Activated T-helper 17 cell treated with anti-CD3 and anti-CD28 coated beads, Interleukin-2, amount 50 U/mL, for 72 hours (primary cell): ENCODE measurements at regions not wholly inside any gene's neighbourhood (a gene's known extent, or its start where the extent isn't known, plus 50 kb on each side); places are given as distances from the start of the nearest gene placed in this dataset.
"Not testable (repeated sequence)": the region's sequence is repeated elsewhere in the genome, so short reads cannot be mapped to it uniquely, and the experiment has no call there.

ENCODE experiments used
- ATAC-seq: fragments of 150-1000 bp; cut with Tn5 transposase; replicated peaks from 2 replicates; pipeline ENCODE4 v1.10.0; 2021; ENCODE audit warnings: mild to moderate bottlenecking, moderate library complexity
- H3K27ac Mint-ChIP-seq: one replicate; pipeline ENCODE4 v1.8.0; 2022; ENCODE audit warnings: mixed read lengths
- H3K27me3 Mint-ChIP-seq: one replicate; pipeline ENCODE4 v1.8.0; 2022; ENCODE audit warnings: mixed read lengths
- H3K36me3 Mint-ChIP-seq: one replicate; pipeline ENCODE4 v1.8.0; 2022; ENCODE audit warnings: low read depth, mild to moderate bottlenecking, mixed read lengths
- H3K4me1 Mint-ChIP-seq: one replicate; pipeline ENCODE4 v1.8.0; 2022; ENCODE audit warnings: mixed read lengths
- H3K4me3 Mint-ChIP-seq: one replicate; pipeline ENCODE4 v1.8.0; 2022; ENCODE audit warnings: mild to moderate bottlenecking, mixed read lengths
- H3K9me3 Mint-ChIP-seq: one replicate; pipeline ENCODE4 v1.8.0; 2022; ENCODE audit warnings: mixed read lengths

- Mint-ChIP-seq H3K9me3 (peaks cover 3% of the 10 kb centered on the region), H3K4me3 (no peak overlapping the region), H3K4me1 (no peaks in the 10 kb centered on the region), H3K36me3 (no peaks in the 10 kb centered on the region), H3K27me3 (no peaks in the 10 kb centered on the region), H3K27ac (no peak overlapping the region)
- no peak for ATAC-seq
Observed at GRCh38 chr5:163880302-163880701, 374.9 kb downstream of the MAT2B start.

DNA sequence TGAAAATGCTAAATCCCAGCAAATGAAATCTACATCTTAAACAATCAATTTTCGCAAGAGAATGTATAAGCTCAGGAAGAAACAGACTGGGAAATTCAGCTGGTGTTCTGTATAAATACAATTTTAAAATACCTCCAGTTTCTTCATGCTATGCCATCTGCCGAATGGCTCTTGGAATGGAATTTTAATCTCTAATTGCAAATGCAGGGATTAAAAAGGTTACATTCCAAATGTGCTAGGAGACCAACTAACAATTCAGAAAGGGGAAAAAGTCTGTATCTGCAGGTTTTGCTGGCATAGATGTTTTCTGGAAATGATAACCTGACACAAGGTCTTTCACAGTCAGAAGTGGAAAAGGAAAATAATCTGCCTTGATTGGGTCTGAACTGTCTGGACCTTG lies 379.7 kb downstream of the MAT2B start:
- no peak for ATAC-seq
- H3K27ac Mint-ChIP-seq: no peak overlapping the region
- no peaks in the 10 kb centered on the region for H3K36me3 Mint-ChIP-seq
- no peaks in the 10 kb centered on the region for H3K27me3 Mint-ChIP-seq
- no peak overlapping the region for H3K4me3 Mint-ChIP-seq
- peaks cover 3% of the 10 kb centered on the region for H3K9me3 Mint-ChIP-seq
- no peaks in the 10 kb centered on the region for H3K4me1 Mint-ChIP-seq

- Mint-ChIP-seq H3K4me1 (no peaks in the 10 kb centered on the region), H3K27me3 (no peaks in the 10 kb centered on the region), H3K9me3 (peaks cover 3% of the 10 kb centered on the region), H3K27ac (no peak overlapping the region), H3K4me3 (no peak overlapping the region), H3K36me3 (no peaks in the 10 kb centered on the region)
- no peak for ATAC-seq
Observed at GRCh38 chr5:163887854-163888253, 382.4 kb downstream of the MAT2B start.

- peaks cover 3% of the 10 kb centered on the region for H3K9me3 Mint-ChIP-seq
- ATAC-seq: no peak
- H3K27me3 Mint-ChIP-seq: no peaks in the 10 kb centered on the region
- no peaks in the 10 kb centered on the region for H3K4me1 Mint-ChIP-seq
- no peak overlapping the region for H3K4me3 Mint-ChIP-seq
- H3K36me3 Mint-ChIP-seq: no peaks in the 10 kb centered on the region
- no peak overlapping the region for H3K27ac Mint-ChIP-seq
Observed at GRCh38 chr5:163888366-163888765, 382.9 kb downstream of the MAT2B start.

DNA sequence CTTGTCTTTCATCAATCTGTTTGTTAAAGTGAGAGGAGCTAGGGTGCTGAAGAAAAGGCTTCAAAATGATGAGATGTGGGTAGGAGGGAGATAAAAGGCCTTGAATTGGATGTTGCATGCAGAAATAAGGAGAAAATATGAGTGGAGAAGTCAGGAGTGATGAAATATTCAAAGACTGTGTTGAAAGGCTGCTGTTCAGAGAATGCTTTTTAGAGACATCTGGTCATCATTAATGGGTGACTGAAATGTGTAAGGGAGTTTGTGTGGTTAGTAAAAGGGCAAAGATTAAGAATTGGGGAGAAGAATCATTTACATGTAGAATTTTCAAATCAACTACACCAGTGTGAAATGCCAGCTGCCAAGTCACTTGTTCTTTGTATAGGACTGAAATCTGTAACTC lies 383.9 kb downstream of the MAT2B start:
- Mint-ChIP-seq H3K9me3 (peaks cover 1% of the 10 kb centered on the region), H3K4me1 (no peaks in the 10 kb centered on the region), H3K27me3 (no peaks in the 10 kb centered on the region), H3K36me3 (no peaks in the 10 kb centered on the region), H3K27ac (no peak overlapping the region), H3K4me3 (no peak overlapping the region)
- no peak for ATAC-seq

GRCh38 chr5:163890261-163890660 lies 384.8 kb downstream of the MAT2B start:
- Mint-ChIP-seq H3K27me3 (no peaks in the 10 kb centered on the region), H3K4me1 (no peaks in the 10 kb centered on the region), H3K4me3 (no peak overlapping the region), H3K27ac (no peak overlapping the region), H3K9me3 (peaks cover 3% of the 10 kb centered on the region), H3K36me3 (no peaks in the 10 kb centered on the region)
- ATAC-seq: no peak

DNA sequence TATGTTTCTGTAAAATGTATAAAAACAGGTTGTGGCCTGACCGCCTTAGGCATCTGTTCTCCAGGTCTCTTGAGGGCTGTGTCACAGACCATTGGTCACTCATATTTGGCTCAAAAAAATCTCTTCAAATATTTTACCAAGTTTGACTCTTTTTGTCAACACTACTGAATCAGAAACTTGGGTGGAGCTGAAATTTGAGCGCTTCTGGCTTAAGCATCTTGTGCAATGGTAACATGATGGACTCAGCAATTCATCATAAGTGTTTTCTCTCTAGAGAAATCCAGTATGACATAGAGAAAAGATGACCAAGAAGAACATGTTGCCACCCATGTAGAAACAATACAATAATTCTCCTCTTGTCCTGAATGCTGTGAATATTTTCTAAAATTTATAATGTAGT lies 387.9 kb downstream of the MAT2B start:
- Mint-ChIP-seq H3K4me1 (no peaks in the 10 kb centered on the region), H3K27me3 (no peaks in the 10 kb centered on the region), H3K36me3 (no peaks in the 10 kb centered on the region), H3K4me3 (no peak overlapping the region), H3K27ac (no peak overlapping the region), H3K9me3 (peaks cover 11% of the 10 kb centered on the region)
- no peak for ATAC-seq

GRCh38 chr5:163894645-163895044 lies 389.2 kb downstream of the MAT2B start:
- Mint-ChIP-seq H3K4me1 (no peaks in the 10 kb centered on the region), H3K4me3 (no peak overlapping the region), H3K9me3 (peaks cover 14% of the 10 kb centered on the region), H3K36me3 (no peaks in the 10 kb centered on the region), H3K27ac (no peak overlapping the region), H3K27me3 (no peaks in the 10 kb centered on the region)
- no peak for ATAC-seq

DNA sequence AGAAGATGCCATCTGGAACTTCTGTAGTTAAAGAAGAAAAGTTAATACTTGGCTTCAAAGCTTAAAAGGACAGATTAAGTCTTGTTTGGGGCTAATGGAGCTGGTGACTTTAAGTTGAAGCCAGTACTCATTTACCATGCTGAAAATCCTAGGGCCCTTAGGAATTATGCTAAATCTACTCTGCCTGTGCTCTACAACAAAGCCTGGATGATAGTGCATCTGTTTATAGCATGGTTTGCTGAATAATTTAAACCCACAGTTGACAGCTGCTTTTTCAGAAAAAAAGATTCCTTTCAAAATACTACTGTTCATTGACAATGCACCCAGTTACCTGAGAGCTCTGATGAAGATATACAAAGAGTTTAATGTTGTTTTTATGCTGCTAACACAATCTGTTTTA lies 393.5 kb downstream of the MAT2B start:
- H3K27me3 Mint-ChIP-seq: no peaks in the 10 kb centered on the region
- no peak overlapping the region for H3K27ac Mint-ChIP-seq
- no peaks in the 10 kb centered on the region for H3K36me3 Mint-ChIP-seq
- ATAC-seq: no peak
- no peaks in the 10 kb centered on the region for H3K4me1 Mint-ChIP-seq
- no peak overlapping the region for H3K4me3 Mint-ChIP-seq
- peaks cover 19% of the 10 kb centered on the region for H3K9me3 Mint-ChIP-seq

- not testable (repeated sequence) for H3K27ac Mint-ChIP-seq, H3K27me3 Mint-ChIP-seq, H3K9me3 Mint-ChIP-seq, H3K4me3 Mint-ChIP-seq, H3K36me3 Mint-ChIP-seq, H3K4me1 Mint-ChIP-seq
- peak; percentile 9 for ATAC-seq
Observed at GRCh38 chr5:163907783-163908182, 402.4 kb downstream of the MAT2B start.

DNA sequence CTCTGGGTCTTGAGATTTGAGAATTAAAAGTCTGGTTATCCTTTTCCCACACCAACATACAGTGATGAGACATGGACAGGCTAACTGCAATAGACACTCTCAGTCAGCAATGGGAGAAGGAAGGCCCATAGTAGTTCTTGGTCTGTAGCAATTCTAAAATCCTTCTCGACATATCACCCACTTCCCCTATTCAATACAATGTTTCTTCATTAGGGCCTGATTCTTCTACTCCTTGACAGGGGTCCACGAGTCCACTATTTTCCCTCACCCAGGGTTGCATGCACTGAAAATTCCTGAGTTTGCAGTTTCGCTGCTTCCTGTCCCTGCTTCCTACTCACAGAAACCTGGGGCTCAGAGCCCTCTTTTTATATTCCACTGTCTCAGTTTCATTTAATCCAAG lies 402.8 kb downstream of the MAT2B start:
- no peak for ATAC-seq
- Mint-ChIP-seq H3K4me3 (no peak overlapping the region), H3K27ac (no peak overlapping the region), H3K4me1 (no peaks in the 10 kb centered on the region), H3K36me3 (no peaks in the 10 kb centered on the region), H3K9me3 (peaks cover 6% of the 10 kb centered on the region), H3K27me3 (no peaks in the 10 kb centered on the region)

- no peaks in the 10 kb centered on the region for H3K36me3 Mint-ChIP-seq
- H3K27ac Mint-ChIP-seq: no peak overlapping the region
- no peaks in the 10 kb centered on the region for H3K27me3 Mint-ChIP-seq
- no peaks in the 10 kb centered on the region for H3K4me1 Mint-ChIP-seq
- no peak for ATAC-seq
- peaks cover 6% of the 10 kb centered on the region for H3K9me3 Mint-ChIP-seq
- H3K4me3 Mint-ChIP-seq: no peak overlapping the region
Observed at GRCh38 chr5:163910226-163910625, 404.8 kb downstream of the MAT2B start.

- Mint-ChIP-seq H3K27ac (no peak overlapping the region), H3K4me1 (no peaks in the 10 kb centered on the region), H3K9me3 (no peaks in the 10 kb centered on the region), H3K4me3 (no peak overlapping the region), H3K27me3 (no peaks in the 10 kb centered on the region), H3K36me3 (no peaks in the 10 kb centered on the region)
- ATAC-seq: no peak
Observed at GRCh38 chr5:163912046-163912445, 406.6 kb downstream of the MAT2B start.

GRCh38 chr5:163913548-163913947 lies 408.1 kb downstream of the MAT2B start:
- Mint-ChIP-seq H3K27ac (no peak overlapping the region), H3K27me3 (no peaks in the 10 kb centered on the region), H3K4me3 (no peak overlapping the region), H3K4me1 (no peaks in the 10 kb centered on the region), H3K36me3 (no peaks in the 10 kb centered on the region), H3K9me3 (peaks cover 3% of the 10 kb centered on the region)
- ATAC-seq: no peak

DNA sequence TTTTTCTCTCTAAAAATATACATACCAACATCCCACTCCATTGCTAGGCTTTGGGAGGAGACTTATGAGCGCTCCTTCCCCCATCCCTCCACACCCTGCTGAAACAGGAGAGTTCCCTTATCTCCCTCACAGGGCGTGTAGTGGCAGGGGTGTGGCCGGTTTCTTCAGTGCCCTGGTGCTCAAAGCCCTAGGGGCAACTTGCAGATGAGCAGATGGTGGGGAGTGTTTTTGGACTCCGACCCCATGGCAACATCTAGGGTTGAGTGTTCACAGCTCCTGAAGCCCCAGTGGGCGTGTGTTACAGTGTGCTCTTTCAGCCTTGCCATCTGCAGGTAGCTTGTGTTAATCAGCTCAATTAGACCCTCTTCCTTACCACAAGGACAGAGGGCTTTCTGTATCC lies 409.5 kb downstream of the MAT2B start:
- H3K4me1 Mint-ChIP-seq: no peaks in the 10 kb centered on the region
- H3K4me3 Mint-ChIP-seq: no peak overlapping the region
- no peak overlapping the region for H3K27ac Mint-ChIP-seq
- H3K27me3 Mint-ChIP-seq: no peaks in the 10 kb centered on the region
- H3K9me3 Mint-ChIP-seq: peaks cover 3% of the 10 kb centered on the region
- H3K36me3 Mint-ChIP-seq: no peaks in the 10 kb centered on the region
- ATAC-seq: no peak

DNA sequence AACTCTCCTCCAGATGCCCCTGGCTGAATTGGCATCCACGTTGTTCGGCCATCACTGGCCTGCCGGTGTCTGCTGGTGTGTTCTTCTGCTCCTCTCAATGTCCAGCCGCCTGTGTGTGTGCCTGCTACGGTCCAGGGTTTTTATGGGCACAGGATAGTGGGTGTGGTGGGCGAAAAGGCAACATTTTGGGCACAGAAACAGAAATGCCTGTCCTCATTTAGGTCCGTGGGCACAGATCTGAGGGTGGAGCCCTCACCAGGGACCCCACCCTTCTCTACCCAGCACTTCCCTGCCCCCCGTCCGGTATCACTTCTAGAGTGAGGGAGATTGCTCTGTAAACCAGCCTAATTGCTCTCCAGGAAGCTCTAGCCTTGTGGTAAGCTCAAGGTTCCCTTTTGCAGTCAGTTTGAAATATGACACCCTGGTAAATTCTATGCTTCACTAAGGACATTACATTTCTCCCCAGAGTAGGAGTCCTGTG lies 410.1 kb downstream of the MAT2B start:
- no peak overlapping the region for H3K4me3 Mint-ChIP-seq
- no peaks in the 10 kb centered on the region for H3K27me3 Mint-ChIP-seq
- no peaks in the 10 kb centered on the region for H3K4me1 Mint-ChIP-seq
- H3K36me3 Mint-ChIP-seq: no peaks in the 10 kb centered on the region
- no peak for ATAC-seq
- H3K27ac Mint-ChIP-seq: no peak overlapping the region
- H3K9me3 Mint-ChIP-seq: peaks cover 3% of the 10 kb centered on the region
